PC-9 (cell line): ENCODE measurements at regions not wholly inside any gene's neighbourhood (a gene's known extent, or its start where the extent isn't known, plus 50 kb on each side); places are given as distances from the start of the nearest gene placed in this dataset.

Source experiments
- BruUV-seq: library from RNA; stranded (reverse); fragments of 400-500 nt; replicated peaks from 2 replicates; lab custom pipeline; 2021; lab: Mats Ljungman, UMichigan
- CTCF ChIA-PET: fragments of 300-600 bp; sonication (Branson Sonifier 250); formaldehyde crosslinking; loops from one replicate; lab custom pipeline; 2022; ENCODE audit warnings: antibody characterized with exemption; lab: Charles Lee
- POLR2A ChIA-PET: fragments of 300-600 bp; sonication (Branson Sonifier 250); formaldehyde crosslinking; loops from one replicate; lab custom pipeline; 2022; ENCODE audit warnings: antibody characterized with exemption; ENCODE audit not compliant: unreplicated experiment; lab: Charles Lee
- DNase-seq, 2 experiments: peaks; one replicate each; pipeline versions ENCODE4 v3.0.0 to v3.0.0-alpha.2; 2015 to 2022; ENCODE audit warnings: mixed read lengths in 1 of 2
- H2AFZ ChIP-seq: fragments of 200-600 bp; sonication (generic); 2 replicates; pipeline ENCODE4 v1.8.1; 2017; ENCODE audit warnings: antibody characterized with exemption
- H3F3A ChIP-seq: fragments of 200-600 bp; sonication (generic); 2 replicates; pipeline ENCODE4 v1.8.1; 2017; ENCODE audit warnings: antibody characterized with exemption, mild to moderate bottlenecking, low read depth; ENCODE audit not compliant: insufficient read depth
- H3K27ac ChIP-seq: fragments of 200-600 bp; sonication (generic); 2 replicates; pipeline ENCODE4 v1.6.1; 2016; ENCODE audit warnings: mixed run types
- H3K27me3 ChIP-seq: fragments of 200-600 bp; sonication (generic); 2 replicates; pipeline ENCODE4 v1.6.1; 2016; ENCODE audit warnings: low read depth, mixed run types; ENCODE audit not compliant: insufficient read depth
- H3K36me3 ChIP-seq: fragments of 200-600 bp; sonication (generic); 2 replicates; pipeline ENCODE4 v1.6.1; 2016; ENCODE audit warnings: low read depth, mixed run types
- H3K4me1 ChIP-seq: fragments of 200-600 bp; sonication (generic); replicated peaks from 2 replicates; pipeline ENCODE4 v1.6.1; 2016; ENCODE audit warnings: mixed run types; ENCODE audit not compliant: insufficient read depth
- H3K4me2 ChIP-seq: fragments of 200-600 bp; sonication (generic); 2 replicates; pipeline ENCODE4 v1.6.1; 2017; ENCODE audit warnings: mixed run types
- H3K4me3 ChIP-seq: fragments of 200-600 bp; sonication (generic); 2 replicates; pipeline ENCODE4 v1.6.1; 2016; ENCODE audit warnings: mixed run types
- H3K79me2 ChIP-seq: fragments of 200-600 bp; sonication (generic); 2 replicates; pipeline ENCODE4 v1.6.1; 2017; ENCODE audit warnings: low read depth, mixed run types
- H3K9me2 ChIP-seq: fragments of 200-600 bp; sonication (generic); 2 replicates; pipeline ENCODE4 v1.8.1; 2017; ENCODE audit warnings: mild to moderate bottlenecking; ENCODE audit not compliant: insufficient read depth
- H3K9me3 ChIP-seq: fragments of 200-600 bp; sonication (generic); 2 replicates; pipeline ENCODE4 v1.8.1; 2016; ENCODE audit warnings: low read depth; ENCODE audit not compliant: insufficient read depth
- H4K20me1 ChIP-seq: fragments of 200-600 bp; sonication (generic); 2 replicates; pipeline ENCODE4 v1.8.1; 2017; ENCODE audit not compliant: insufficient read depth
- CTCF ChIP-seq: fragments of 200-600 bp; sonication (generic); conservative IDR thresholded peaks from 2 replicates; pipeline ENCODE4 v1.6.1; 2017; ENCODE audit warnings: mixed run types, antibody characterized with exemption, mild to moderate bottlenecking, moderate library complexity
- EZH2 ChIP-seq: fragments of 200-600 bp; sonication (generic); IDR thresholded peaks from 2 replicates; pipeline ENCODE4 v1.8.0; 2017; ENCODE audit warnings: antibody characterized with exemption, low read depth
- intact Hi-C: fragments of 100-400 bp; cut with micrococcal nuclease; formaldehyde crosslinking; loops from one replicate; pipeline ENCODE4 v1.10.0; 2022; ENCODE audit not compliant: unreplicated experiment

- H3K4me3 ChIP-seq: no peak overlapping the region
- H3K27ac ChIP-seq: no peak overlapping the region
- no peaks in the 10 kb centered on the region for H3F3A ChIP-seq
- TF ChIP-seq CTCF: no peak
- no peak for TF ChIP-seq EZH2
- H3K9me2 ChIP-seq: peaks cover 6% of the 10 kb centered on the region; the same call in 1 of the 2 replicates
- H3K36me3 ChIP-seq: no peaks in the 10 kb centered on the region
- H2AFZ ChIP-seq: no peak overlapping the region
- DNase-seq: no peak
- POLR2A ChIA-PET: no interaction called here
- intact Hi-C loops: no loop called here
- H4K20me1 ChIP-seq: no peaks in the 10 kb centered on the region
- CTCF ChIA-PET: no interaction called here
- H3K4me2 ChIP-seq: no peak overlapping the region
- H3K27me3 ChIP-seq: 0 out of 2 replicates have a peak, but pooled peaks cover 5% of the 10 kb centered on the region
- H3K4me1 ChIP-seq: no peaks in the 10 kb centered on the region
- H3K9me3 ChIP-seq: no peaks in the 10 kb centered on the region
- H3K79me2 ChIP-seq: no peaks in the 10 kb centered on the region
- BruUV-seq: no TSS peak
These were observed 175.7 kb upstream of the PRLR start for GRCh38 chr5:35405938-35406337.

- peaks cover 6% of the 10 kb centered on the region; the same call in 1 of the 2 replicates for H3K9me2 ChIP-seq
- intact Hi-C loops: no loop called here
- no peaks in the 10 kb centered on the region for H3K79me2 ChIP-seq
- H3K27me3 ChIP-seq: 0 out of 2 replicates have a peak, but pooled peaks cover 5% of the 10 kb centered on the region
- TF ChIP-seq CTCF (no peak), EZH2 (no peak)
- no peak for DNase-seq
- H3K36me3 ChIP-seq: no peaks in the 10 kb centered on the region
- no peaks in the 10 kb centered on the region for H3F3A ChIP-seq
- CTCF ChIA-PET: no interaction called here
- no TSS peak for BruUV-seq
- no peaks in the 10 kb centered on the region for H3K4me1 ChIP-seq
- no peaks in the 10 kb centered on the region for H3K9me3 ChIP-seq
- H2AFZ ChIP-seq: no peak overlapping the region
- no peak overlapping the region for H3K4me3 ChIP-seq
- peak overlapping the region; percentile 38; the same call in 1 of the 2 replicates for H3K4me2 ChIP-seq
- POLR2A ChIA-PET: no interaction called here
- H4K20me1 ChIP-seq: no peaks in the 10 kb centered on the region
- H3K27ac ChIP-seq: no peak overlapping the region
These were observed 174.4 kb upstream of the PRLR start for GRCh38 chr5:35404701-35405100.

DNA sequence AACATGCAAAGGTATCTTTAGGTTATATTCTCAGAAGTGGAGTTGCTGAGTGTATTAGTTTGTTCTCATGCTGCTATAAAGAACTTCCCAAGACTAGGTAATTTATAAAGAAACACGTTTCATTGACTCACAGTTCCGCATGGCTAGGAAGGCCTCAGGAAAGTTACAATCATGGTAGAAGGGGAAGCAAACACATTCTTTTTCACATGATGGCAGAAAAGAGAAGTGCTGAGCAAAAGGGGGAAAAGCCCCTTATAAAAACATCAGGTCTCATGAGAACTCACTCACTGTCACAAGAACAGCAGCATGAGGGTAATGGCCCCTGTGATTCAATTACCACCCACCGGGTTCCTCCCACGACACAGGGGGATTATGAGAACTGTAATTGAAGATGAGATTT, 163.6 kb upstream of the PRLR start:
- H2AFZ ChIP-seq: no peak overlapping the region
- TF ChIP-seq CTCF (no peak), EZH2 (no peak)
- intact Hi-C loops: no loop called here

More for the DNA sequence above, 163.6 kb upstream of the PRLR start:
- H3K4me3 ChIP-seq: no peak overlapping the region
- ChIA-PET POLR2A (no interaction called here), CTCF (interaction anchor here (0.6 kb wide), 1 partner anchor 387 kb away, joined by 5 read pairs; no protein-coding TSS in a partner anchor)
- no peaks in the 10 kb centered on the region for H3K9me3 ChIP-seq
- H3K79me2 ChIP-seq: no peaks in the 10 kb centered on the region
- no peaks in the 10 kb centered on the region for H3K4me1 ChIP-seq
- H3F3A ChIP-seq: no peaks in the 10 kb centered on the region
- H3K4me2 ChIP-seq: no peak overlapping the region
- no peak overlapping the region for H3K27ac ChIP-seq
- no peaks in the 10 kb centered on the region for H3K36me3 ChIP-seq
- H3K9me2 ChIP-seq: peaks cover 9% of the 10 kb centered on the region; the same call in 1 of the 2 replicates
- DNase-seq: no peak
- H4K20me1 ChIP-seq: no peaks in the 10 kb centered on the region
- H3K27me3 ChIP-seq: no peaks in the 10 kb centered on the region
- BruUV-seq: no TSS peak
